ENCODE measurements at regions not wholly inside any gene's neighbourhood (a gene's known extent, or its start where the extent isn't known, plus 50 kb on each side); places are given as distances from the start of the nearest gene placed in this dataset.

DNA sequence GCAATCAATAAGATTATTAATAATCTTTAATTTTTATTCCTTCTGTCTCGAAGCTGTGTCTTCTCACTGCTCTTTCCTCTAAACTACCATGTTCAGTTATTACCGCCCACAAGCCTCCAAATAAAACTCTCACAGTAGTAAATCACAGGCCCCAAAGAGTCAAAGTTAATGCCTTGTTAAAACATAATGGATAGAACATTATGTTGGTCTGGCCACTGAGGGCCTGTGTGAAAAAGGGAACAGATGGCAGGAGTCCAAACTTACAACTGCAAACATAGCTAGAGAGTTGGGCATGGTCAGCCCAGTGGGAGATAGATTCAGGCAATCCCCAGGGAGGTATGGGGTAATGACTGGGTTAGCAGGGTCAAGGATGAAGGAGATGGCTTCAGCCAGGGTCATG, 84.6 kb upstream of the TNIP3 start:
- no peaks in the 10 kb centered on the region for H3K27me3 ChIP-seq (ENCODE audit: control insufficient read depth, insufficient read depth, low read length)
- no peak for DNase-seq (ENCODE audit: low read depth)
- no peak overlapping the region for H3K4me3 ChIP-seq (ENCODE audit: low read depth, low read length)
- no peaks in the 10 kb centered on the region for H3K36me3 ChIP-seq (ENCODE audit: control insufficient read depth, insufficient read depth, low read length)
- TF ChIP-seq CTCF (IDR thresholded peaks at IDR 0.05; ENCODE audit: insufficient read depth, low read length, poor library complexity, severe bottlenecking): no peak

DNA sequence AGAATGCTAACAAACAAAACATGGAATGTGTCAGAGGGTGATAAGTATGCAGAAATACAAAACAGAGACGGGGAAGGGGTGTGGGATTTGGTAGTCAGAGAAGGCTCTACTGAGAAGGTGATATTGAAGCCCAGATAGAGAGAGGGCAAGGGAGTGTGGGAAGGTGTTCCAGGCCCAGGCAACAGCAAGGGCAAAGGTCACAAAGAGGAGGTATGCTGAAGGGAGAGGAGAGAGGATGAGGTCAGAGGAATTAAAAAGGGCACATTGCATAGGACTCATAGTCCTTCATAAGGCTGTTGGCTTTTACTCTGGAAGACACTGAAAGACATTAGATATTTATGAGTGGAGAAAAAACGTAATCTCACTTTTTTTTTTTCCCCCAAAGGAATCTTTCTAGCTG, 82.6 kb upstream of the TNIP3 start:
- Histone ChIP-seq H3K36me3 (ENCODE audit: control insufficient read depth, insufficient read depth, low read length) (no peaks in the 10 kb centered on the region), H3K4me3 (ENCODE audit: low read depth, low read length) (no peak overlapping the region), H3K27me3 (ENCODE audit: control insufficient read depth, insufficient read depth, low read length) (no peaks in the 10 kb centered on the region)
- no peak for TF ChIP-seq CTCF (IDR thresholded peaks at IDR 0.05; ENCODE audit: insufficient read depth, low read length, poor library complexity, severe bottlenecking)
- DNase-seq (ENCODE audit: low read depth): no peak

DNA sequence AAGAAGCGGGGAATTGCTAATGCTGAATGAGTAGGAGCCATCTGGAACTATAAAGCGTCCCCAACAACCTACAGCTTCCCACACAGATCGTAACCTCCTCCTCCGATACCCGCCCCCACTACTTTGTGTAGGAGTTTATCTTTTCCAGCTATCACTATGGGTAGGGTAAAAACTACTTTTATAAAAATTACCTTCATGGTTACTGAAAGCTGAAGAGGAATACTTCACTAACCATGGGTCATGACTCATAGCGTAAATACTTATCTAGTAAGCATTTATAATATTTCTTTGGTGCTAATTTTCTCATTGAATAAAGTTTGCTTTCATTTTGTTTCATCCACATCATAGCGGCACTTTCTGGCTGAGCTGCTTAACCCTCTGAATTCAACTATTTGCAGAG, 79.4 kb upstream of the TNIP3 start:
- Histone ChIP-seq H3K27me3 (ENCODE audit: control insufficient read depth, insufficient read depth, low read length) (no peaks in the 10 kb centered on the region), H3K4me3 (ENCODE audit: low read depth, low read length) (no peak overlapping the region), H3K36me3 (ENCODE audit: control insufficient read depth, insufficient read depth, low read length) (no peaks in the 10 kb centered on the region)
- DNase-seq (ENCODE audit: low read depth): no peak
- TF ChIP-seq CTCF (IDR thresholded peaks at IDR 0.05; ENCODE audit: insufficient read depth, low read length, poor library complexity, severe bottlenecking): no peak

GRCh38 chr4:121242188-121242750, 78.1 kb upstream of the TNIP3 start:
- no peaks in the 10 kb centered on the region for H3K27me3 ChIP-seq (ENCODE audit: control insufficient read depth, insufficient read depth, low read length)
- TF ChIP-seq CTCF (IDR thresholded peaks at IDR 0.05; ENCODE audit: insufficient read depth, low read length, poor library complexity, severe bottlenecking): no peak
- H3K4me3 ChIP-seq (ENCODE audit: low read depth, low read length): no peak overlapping the region
- DNase-seq (ENCODE audit: low read depth): no peak
- H3K36me3 ChIP-seq (ENCODE audit: control insufficient read depth, insufficient read depth, low read length): no peaks in the 10 kb centered on the region

GRCh38 chr4:121239951-121240350, 75.8 kb upstream of the TNIP3 start:
- H3K36me3 ChIP-seq (ENCODE audit: control insufficient read depth, insufficient read depth, low read length): no peaks in the 10 kb centered on the region
- DNase-seq (ENCODE audit: low read depth): no peak
- H3K4me3 ChIP-seq (ENCODE audit: low read depth, low read length): no peak overlapping the region
- H3K27me3 ChIP-seq (ENCODE audit: control insufficient read depth, insufficient read depth, low read length): no peaks in the 10 kb centered on the region
- TF ChIP-seq CTCF (IDR thresholded peaks at IDR 0.05; ENCODE audit: insufficient read depth, low read length, poor library complexity, severe bottlenecking): no peak

- Histone ChIP-seq H3K4me3 (ENCODE audit: low read depth, low read length) (no peak overlapping the region), H3K27me3 (ENCODE audit: control insufficient read depth, insufficient read depth, low read length) (no peaks in the 10 kb centered on the region), H3K36me3 (ENCODE audit: control insufficient read depth, insufficient read depth, low read length) (no peaks in the 10 kb centered on the region)
- DNase-seq (ENCODE audit: low read depth): no peak
- TF ChIP-seq CTCF (IDR thresholded peaks at IDR 0.05; ENCODE audit: insufficient read depth, low read length, poor library complexity, severe bottlenecking): no peak
Measured at GRCh38 chr4:121238461-121238860, 74.3 kb upstream of the TNIP3 start.
